ENCODE measurements at regions not wholly inside any gene's neighbourhood (a gene's known extent, or its start where the extent isn't known, plus 50 kb on each side); places are given as distances from the start of the nearest gene placed in this dataset.

DNA sequence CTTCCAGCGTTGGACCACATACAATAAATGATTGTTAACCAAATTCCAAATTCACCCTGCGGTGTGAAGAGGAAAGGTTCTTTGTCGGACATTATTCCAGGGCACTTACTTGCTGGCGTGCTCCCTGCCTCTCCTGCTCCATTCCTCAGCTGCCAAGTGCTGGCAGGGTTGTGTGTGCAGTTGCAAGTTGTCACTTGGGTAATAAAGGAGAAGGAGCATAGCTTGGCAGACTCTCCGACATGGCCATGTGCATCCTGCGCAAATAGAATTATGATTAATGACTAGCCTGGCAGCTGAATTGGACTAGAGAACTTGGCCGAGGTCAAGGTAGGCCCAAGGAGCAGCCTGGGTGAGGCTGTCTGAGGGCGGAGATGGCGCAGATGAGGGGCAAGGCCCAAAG is 92.3 kb upstream of the ELMO1 start:
- Mint-ChIP-seq H3K36me3 (ENCODE audit: low read depth, unreplicated experiment) (no peaks in the 10 kb centered on the region), H3K9me3 (ENCODE audit: unreplicated experiment) (no peaks in the 10 kb centered on the region), H3K4me3 (ENCODE audit: unreplicated experiment) (no peak overlapping the region)

DNA sequence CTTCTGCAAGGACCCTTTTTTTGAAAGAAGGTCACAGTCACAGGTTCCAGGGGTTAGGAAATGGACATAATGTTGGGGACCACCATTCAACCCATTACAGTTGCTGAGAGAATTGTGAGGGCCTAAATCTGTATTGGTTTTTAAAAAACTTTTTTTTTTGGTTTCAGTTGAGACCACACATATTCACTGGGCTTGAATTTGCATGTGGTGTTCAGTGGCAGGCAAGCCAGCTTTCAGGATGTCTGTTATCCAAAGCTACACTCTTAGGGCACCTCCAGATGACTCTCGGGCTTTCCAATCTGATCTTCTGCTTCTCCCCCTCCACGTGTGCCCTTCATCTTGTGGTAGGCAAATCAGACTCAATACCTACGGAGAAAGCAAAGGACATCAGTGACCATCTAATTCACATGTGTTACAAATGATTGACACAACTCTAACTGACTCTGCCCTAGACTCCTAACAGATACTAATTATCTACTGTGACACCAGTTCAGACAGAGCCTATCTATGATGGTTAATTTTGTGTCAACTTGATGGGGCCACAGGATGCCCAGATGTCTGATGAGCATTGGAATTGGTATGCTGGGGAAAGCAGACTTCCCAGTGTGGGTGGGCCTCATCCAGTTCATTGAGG is 93.3 kb upstream of the ELMO1 start:
- Mint-ChIP-seq H3K4me3 (ENCODE audit: unreplicated experiment) (no peak overlapping the region), H3K27me3 (ENCODE audit: unreplicated experiment) (no peaks in the 10 kb centered on the region), H3K36me3 (ENCODE audit: low read depth, unreplicated experiment) (no peaks in the 10 kb centered on the region), H3K4me1 (ENCODE audit: unreplicated experiment) (peaks cover 12% of the 10 kb centered on the region), H3K9me3 (ENCODE audit: unreplicated experiment) (no peaks in the 10 kb centered on the region), H3K27ac (ENCODE audit: unreplicated experiment) (no peak overlapping the region)
- no peak for DNase-seq (ENCODE audit: low spot score)
- no peak for TF ChIP-seq CTCF (IDR thresholded peaks at IDR 0.05; ENCODE audit: unreplicated experiment)

More for the DNA sequence above, 92.3 kb upstream of the ELMO1 start:
- H3K27me3 Mint-ChIP-seq (ENCODE audit: unreplicated experiment) = no peaks in the 10 kb centered on the region
- no peak for TF ChIP-seq CTCF (IDR thresholded peaks at IDR 0.05; ENCODE audit: unreplicated experiment)
- H3K27ac Mint-ChIP-seq (ENCODE audit: unreplicated experiment) = no peak overlapping the region
- no peak for DNase-seq (ENCODE audit: low spot score)
- H3K4me1 Mint-ChIP-seq (ENCODE audit: unreplicated experiment) = peaks cover 11% of the 10 kb centered on the region

- Mint-ChIP-seq H3K9me3 (ENCODE audit: unreplicated experiment) (no peaks in the 10 kb centered on the region), H3K27me3 (ENCODE audit: unreplicated experiment) (no peaks in the 10 kb centered on the region), H3K36me3 (ENCODE audit: low read depth, unreplicated experiment) (no peaks in the 10 kb centered on the region), H3K27ac (ENCODE audit: unreplicated experiment) (no peak overlapping the region), H3K4me1 (ENCODE audit: unreplicated experiment) (peaks cover 47% of the 10 kb centered on the region), H3K4me3 (ENCODE audit: unreplicated experiment) (no peak overlapping the region)
- no peak for TF ChIP-seq CTCF (IDR thresholded peaks at IDR 0.05; ENCODE audit: unreplicated experiment)
- DNase-seq (ENCODE audit: low spot score) = no peak
Observed at GRCh38 chr7:37545619-37546534, 97.2 kb upstream of the ELMO1 start.

DNA sequence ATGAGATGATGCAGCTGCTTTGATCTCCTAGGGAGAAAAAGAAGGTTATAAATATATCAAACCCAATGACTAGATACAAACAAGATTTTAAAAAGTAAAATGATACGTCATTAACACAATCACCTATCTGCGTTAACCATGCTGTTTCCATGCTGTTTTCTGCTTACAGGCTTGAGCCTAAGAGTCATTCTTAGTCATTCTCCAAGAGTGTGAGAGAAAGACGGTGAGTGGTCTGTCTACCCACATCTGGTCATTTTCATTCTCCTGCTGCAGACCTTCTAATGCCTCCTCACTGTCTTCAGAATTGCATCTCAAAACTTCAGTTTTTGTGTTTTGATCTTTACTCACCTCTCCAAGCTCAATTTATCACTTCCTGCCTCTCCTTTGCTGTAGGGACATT is 98.0 kb upstream of the ELMO1 start:
- H3K4me3 Mint-ChIP-seq (ENCODE audit: unreplicated experiment) = no peak overlapping the region
- H3K4me1 Mint-ChIP-seq (ENCODE audit: unreplicated experiment) = peaks cover 52% of the 10 kb centered on the region
- no peaks in the 10 kb centered on the region for H3K9me3 Mint-ChIP-seq (ENCODE audit: unreplicated experiment)
- no peaks in the 10 kb centered on the region for H3K27me3 Mint-ChIP-seq (ENCODE audit: unreplicated experiment)
- no peak overlapping the region for H3K27ac Mint-ChIP-seq (ENCODE audit: unreplicated experiment)
- no peaks in the 10 kb centered on the region for H3K36me3 Mint-ChIP-seq (ENCODE audit: low read depth, unreplicated experiment)
- no peak for DNase-seq (ENCODE audit: low spot score)
- no peak for TF ChIP-seq CTCF (IDR thresholded peaks at IDR 0.05; ENCODE audit: unreplicated experiment)
